NCI-H82 (cell line): ENCODE measurements at regions not wholly inside any gene's neighbourhood (a gene's known extent, or its start where the extent isn't known, plus 50 kb on each side); places are given as distances from the start of the nearest gene placed in this dataset.

Experiments used
- DNase-seq: peaks from one replicate; lab custom pipeline; 2025; lab: John Stamatoyannopoulos, UW

- no peak for DNase-seq
These were observed 184.8 kb upstream of the SASH1 start for GRCh38 chr6:148157841-148158240.

- no peak for DNase-seq
These were observed 178.0 kb upstream of the SASH1 start for GRCh38 chr6:148164645-148165044.

DNA sequence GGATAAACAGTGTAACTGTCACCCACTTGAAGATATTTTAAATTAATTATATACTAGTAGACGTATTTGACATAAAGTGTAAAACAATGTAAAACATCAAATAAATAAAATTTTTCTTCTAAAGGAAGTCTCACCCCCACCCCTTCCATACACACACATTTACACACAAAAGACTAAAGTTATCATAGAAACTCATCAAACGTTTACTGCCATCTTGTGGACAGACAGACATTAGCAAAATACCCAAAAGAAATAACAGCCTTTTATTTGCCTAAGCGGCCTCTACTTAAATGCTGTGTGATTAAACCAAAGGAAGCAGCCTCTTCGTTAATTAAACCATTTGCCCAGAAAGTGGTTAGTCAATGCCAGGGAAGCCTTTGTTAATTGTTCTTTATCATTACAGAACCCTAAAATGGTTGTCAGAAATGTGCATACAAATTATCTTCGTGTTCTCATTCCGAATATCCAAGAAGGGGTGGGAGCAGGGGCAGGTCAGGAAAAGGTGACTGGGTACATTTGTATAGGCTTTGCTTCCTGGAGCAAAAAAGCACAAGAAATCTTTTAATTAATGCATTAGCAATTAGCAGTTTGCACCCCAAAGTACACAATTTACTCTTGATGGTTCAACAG lies 176.2 kb upstream of the SASH1 start:
- peak; percentile 79 for DNase-seq

GRCh38 chr6:148169706-148170105 lies 172.9 kb upstream of the SASH1 start:
- DNase-seq = no peak

GRCh38 chr6:148170286-148170685 lies 172.4 kb upstream of the SASH1 start:
- DNase-seq = no peak

- no peak for DNase-seq
These were observed 169.1 kb upstream of the SASH1 start for GRCh38 chr6:148173548-148173947.

GRCh38 chr6:148175550-148176188 lies 167.0 kb upstream of the SASH1 start:
- DNase-seq = peak; percentile 79

- peak; percentile 39 for DNase-seq
These were observed 164.9 kb upstream of the SASH1 start for GRCh38 chr6:148177589-148178233.

DNA sequence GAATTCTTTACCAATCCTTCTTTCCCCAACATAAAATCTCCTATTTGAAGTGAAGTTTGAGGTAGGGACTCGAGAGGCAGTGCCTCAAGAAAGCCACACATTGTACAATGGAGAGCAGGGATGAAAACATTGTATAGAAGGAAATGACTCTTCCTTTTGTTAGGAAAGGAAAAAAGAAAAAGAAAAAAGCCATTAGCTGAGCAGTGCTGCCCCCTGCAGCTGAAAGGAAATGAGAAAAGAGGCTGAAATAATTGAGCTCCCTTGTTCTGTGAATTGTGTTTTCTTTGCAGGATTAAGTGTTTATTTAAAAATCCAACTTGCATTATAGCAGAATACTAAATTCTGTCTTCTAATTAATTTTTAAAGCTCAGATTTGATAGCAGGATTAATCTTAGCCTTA lies 162.9 kb upstream of the SASH1 start:
- DNase-seq = peak; percentile 32

GRCh38 chr6:148182378-148182777 lies 160.3 kb upstream of the SASH1 start:
- no peak for DNase-seq

DNA sequence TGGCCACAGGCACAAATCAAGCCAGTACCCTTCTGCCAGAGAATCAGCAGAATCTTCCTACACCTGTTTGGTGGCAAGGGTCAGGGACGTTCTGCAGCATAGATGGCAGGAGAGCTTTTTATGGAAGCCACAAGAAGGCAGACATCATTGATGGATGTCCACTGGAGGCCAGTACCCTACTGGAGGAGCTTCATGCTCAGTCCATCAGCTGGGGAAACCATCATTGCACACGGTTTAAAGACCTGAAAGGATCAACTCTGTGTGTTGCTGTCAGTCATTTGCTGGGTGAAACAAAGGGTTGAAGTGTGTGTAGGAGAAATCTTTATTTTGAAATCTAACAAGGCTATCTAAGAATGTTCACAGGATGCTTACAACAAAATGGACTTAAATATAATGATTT lies 158.9 kb upstream of the SASH1 start:
- DNase-seq = no peak

- no peak for DNase-seq
These were observed 155.7 kb upstream of the SASH1 start for GRCh38 chr6:148186916-148187315.

DNA sequence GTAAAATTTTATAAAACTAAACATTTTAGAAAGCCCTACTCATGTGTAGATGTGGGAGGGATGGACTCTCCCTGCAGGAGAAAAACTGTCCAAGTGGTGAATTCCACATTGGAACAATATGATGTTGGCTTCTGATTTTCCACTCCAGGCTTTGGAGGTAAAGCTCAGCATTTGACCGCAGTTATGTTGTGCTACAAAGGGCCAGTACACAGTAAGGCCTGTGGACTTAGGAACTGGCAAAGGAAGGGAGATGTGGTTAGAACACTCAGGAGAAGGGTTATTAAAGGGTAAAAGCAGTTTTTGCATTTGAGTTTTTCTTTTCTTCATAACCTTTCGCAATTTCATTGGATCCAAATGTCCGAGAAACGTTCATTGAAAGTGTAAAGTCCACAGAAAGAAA lies 150.3 kb upstream of the SASH1 start:
- DNase-seq = no peak

DNA sequence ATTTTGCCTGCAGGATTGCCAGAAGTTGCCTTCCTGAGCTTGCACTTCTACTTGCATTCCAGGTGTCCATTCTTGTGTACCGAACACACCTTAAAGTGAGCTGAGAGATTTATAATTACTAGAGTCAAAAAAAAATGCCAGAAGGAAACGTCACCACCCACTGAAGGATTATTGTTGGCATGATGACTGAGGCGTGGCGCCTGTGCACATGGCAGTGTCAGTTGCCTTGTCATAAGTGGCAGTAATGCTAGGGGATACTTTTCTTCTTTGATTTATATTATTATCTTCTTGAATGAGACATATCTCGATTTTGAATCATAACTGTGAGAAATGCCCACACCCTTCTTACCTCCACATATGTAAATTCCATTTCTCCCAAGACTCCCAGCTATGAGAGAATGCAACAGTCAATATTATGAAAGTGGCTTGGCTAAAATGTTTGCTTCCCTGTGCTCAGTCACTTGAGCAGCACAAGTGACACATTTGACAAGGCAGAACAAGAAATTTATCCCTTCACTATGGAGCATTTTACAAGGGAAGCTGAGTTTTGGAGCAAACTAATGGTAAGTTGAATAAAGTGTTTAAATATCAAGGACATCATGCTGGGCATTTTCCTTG lies 149.5 kb upstream of the SASH1 start:
- DNase-seq = no peak

DNA sequence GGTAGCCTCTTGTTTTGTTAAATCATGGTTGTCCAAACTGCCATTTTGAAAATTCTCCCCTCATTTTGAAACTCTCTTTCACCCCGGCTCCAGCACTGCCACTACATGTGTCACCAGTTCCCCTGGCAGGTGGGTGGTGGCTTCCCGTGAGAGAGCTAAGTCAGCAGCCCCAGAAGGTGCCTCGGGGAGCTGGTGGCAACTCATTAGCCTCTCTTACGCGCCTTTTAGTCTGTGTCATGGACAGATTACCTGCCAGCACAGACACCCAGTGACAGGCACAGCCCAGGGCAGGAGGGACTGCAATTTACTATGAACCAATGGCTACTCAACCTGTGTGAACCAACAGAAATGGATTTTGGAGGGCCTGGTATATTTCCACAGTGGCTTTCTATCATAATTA lies 147.1 kb upstream of the SASH1 start:
- no peak for DNase-seq

GRCh38 chr6:148199584-148199983 lies 143.1 kb upstream of the SASH1 start:
- no peak for DNase-seq

DNA sequence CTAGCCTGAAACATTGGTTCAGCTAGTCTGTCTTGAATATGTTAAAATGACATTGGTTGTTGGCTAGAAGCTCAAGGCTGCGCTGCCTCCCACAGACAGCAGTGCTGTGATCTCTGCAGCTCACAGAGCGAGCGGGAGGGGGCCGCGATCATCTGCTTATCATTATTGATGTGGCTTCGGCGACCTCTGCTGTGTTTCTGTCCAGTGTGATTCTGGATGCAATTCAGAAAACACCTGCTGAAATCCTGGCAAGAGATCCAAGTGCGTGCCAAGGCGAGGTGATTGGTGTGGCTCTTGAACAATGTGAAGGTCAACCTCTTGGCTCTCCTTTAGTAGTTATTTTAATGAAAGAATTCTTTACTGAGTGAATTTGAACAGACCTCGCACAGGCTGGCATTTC lies 142.3 kb upstream of the SASH1 start:
- peak; percentile 53 for DNase-seq

GRCh38 chr6:148200781-148201180 lies 141.9 kb upstream of the SASH1 start:
- DNase-seq = no peak

DNA sequence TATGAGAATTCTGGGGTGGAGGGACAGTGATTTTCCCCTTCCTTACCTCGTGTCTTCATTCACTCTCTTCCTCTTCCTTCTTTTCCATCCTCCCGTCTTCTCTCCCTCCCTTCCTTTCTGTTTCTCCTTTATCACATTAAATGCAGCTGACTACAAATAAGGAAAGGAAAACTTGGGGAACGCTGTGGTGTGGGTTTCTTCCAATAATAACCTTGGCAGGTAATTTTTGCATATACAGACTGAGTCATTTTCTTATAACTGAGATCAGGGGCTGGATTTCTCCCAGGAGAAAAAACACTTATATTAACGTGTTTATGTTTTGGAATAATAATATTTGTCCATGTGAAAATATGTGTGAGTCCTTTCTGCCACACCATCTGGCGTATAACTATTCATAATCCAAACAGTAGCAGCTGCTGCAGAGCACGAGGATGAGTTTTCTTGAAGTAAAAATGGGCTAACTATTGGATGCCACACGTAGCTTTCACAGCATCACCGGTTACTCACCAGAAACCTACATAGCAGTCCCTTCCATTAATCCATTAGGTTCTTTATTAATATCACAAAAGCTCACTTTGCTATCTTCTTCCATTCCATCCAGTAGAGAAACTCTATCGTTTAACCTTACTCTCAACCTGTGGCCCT lies 139.2 kb upstream of the SASH1 start:
- no peak for DNase-seq

DNA sequence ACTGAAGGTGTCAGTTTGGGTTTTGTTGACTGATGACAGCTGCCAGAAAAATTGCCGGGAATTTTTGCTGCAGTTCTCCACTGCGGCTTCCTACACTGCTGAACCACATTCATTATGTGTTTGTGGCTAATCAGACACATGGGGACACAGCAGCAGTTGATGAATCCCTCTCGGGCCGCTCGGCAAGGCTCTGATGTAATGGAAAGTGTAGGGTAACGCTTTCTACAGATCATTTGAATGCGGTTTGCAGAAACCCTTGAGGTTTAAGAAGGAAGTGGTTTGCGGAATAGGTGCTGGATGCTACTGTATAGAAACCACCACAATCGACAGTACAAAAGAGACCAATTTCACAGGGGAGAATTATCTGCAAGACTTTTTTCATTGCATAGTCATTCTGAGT lies 138.7 kb upstream of the SASH1 start:
- DNase-seq = no peak

- DNase-seq = no peak
These were observed 134.3 kb upstream of the SASH1 start for GRCh38 chr6:148208298-148208697.

DNA sequence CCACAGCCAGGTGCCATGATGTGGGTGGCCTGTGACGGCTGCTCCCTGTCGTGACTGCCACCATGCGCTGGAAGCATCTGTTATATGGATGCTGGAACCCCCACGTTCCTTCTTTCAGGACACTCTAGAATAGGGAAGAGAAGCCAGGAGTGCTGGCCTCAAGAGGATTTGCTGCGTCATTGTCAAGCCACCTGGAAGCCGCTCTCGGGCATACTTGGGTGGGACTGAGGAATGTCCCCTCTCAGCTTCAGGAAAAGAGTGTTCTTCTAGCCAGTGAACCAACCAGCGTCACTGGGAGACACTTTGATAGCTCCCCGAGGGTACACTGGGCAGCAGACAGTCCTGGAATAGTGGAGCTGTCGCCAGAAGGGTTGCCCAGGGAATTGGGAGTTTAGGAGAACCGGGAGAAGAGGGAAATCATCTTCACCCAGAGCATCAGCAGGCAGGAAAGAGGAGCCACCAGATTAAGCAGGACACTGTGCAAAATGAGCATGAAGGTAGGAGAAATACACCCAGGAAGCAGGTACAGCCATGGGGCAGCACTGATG lies 130.8 kb upstream of the SASH1 start:
- no peak for DNase-seq
